ENCODE measurements at regions not wholly inside any gene's neighbourhood (a gene's known extent, or its start where the extent isn't known, plus 50 kb on each side); places are given as distances from the start of the nearest gene placed in this dataset.

DNA sequence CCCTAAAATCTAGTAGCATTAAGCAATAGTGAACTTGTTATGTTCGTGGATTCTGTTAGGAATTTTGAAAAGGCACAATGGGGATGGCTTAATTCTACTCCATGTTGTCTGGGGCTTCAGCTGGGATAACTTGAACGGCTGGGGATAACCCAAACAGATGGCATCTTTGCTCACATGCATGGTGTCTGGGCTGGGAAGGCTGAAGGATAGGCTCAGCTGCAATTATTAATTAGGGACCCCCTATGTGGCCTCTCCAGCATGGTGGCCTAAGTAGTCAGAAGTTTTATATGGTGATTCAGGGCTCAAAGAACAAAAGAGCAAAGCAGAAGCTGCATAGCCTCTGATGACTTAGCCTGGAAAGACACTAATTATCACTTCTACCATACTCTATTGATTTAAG, 551.1 kb downstream of the PSAT1 start:
- TF ChIP-seq, protein P1, sequence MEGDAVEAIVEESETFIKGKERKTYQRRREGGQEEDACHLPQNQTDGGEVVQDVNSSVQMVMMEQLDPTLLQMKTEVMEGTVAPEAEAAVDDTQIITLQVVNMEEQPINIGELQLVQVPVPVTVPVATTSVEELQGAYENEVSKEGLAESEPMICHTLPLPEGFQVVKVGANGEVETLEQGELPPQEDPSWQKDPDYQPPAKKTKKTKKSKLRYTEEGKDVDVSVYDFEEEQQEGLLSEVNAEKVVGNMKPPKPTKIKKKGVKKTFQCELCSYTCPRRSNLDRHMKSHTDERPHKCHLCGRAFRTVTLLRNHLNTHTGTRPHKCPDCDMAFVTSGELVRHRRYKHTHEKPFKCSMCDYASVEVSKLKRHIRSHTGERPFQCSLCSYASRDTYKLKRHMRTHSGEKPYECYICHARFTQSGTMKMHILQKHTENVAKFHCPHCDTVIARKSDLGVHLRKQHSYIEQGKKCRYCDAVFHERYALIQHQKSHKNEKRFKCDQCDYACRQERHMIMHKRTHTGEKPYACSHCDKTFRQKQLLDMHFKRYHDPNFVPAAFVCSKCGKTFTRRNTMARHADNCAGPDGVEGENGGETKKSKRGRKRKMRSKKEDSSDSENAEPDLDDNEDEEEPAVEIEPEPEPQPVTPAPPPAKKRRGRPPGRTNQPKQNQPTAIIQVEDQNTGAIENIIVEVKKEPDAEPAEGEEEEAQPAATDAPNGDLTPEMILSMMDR (IDR thresholded peaks at IDR 0.05), result no peak
- TF ChIP-seq POLR2AphosphoS5 (IDR thresholded peaks at IDR 0.05), result no peak

Data from stomach (tissue), 4 donors.